ENCODE measurements at regions not wholly inside any gene's neighbourhood (a gene's known extent, or its start where the extent isn't known, plus 50 kb on each side); places are given as distances from the start of the nearest gene placed in this dataset.

DNA sequence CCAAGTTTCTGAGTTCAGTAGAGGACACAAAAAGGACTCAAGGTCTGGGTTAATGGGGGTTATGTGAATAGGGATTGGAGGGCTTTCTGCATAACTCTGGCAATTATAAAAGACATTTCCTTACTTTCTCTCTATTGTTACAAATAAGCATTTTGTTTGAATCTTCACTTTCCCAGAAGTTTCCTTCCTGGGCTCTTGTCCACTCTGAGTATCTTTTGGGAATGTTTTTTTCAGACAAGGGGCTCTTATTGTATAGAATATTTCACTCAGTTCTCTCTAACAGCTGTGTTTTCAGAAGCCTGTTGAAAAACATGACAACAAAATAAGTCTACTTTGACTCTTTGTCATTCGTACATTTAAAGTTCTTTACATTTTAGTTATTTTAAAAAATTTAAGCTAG is 57.6 kb upstream of the MAP9 start:
- H3K27ac ChIP-seq (replicated peaks), result no peak overlapping the region
- TF ChIP-seq SPI1 (IDR thresholded peaks at IDR 0.05; ENCODE audit: borderline replicate concordance, low read depth) (no peak), POLR2AphosphoS5 (IDR thresholded peaks at IDR 0.05; ENCODE audit: low read depth) (no peak), GABPA (IDR thresholded peaks at IDR 0.05; ENCODE audit: low read depth) (no peak)
- TF ChIP-seq, protein P1, sequence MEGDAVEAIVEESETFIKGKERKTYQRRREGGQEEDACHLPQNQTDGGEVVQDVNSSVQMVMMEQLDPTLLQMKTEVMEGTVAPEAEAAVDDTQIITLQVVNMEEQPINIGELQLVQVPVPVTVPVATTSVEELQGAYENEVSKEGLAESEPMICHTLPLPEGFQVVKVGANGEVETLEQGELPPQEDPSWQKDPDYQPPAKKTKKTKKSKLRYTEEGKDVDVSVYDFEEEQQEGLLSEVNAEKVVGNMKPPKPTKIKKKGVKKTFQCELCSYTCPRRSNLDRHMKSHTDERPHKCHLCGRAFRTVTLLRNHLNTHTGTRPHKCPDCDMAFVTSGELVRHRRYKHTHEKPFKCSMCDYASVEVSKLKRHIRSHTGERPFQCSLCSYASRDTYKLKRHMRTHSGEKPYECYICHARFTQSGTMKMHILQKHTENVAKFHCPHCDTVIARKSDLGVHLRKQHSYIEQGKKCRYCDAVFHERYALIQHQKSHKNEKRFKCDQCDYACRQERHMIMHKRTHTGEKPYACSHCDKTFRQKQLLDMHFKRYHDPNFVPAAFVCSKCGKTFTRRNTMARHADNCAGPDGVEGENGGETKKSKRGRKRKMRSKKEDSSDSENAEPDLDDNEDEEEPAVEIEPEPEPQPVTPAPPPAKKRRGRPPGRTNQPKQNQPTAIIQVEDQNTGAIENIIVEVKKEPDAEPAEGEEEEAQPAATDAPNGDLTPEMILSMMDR (IDR thresholded peaks at IDR 0.05; ENCODE audit: insufficient read depth, low read length), result no peak
- TF ChIP-seq, protein P2, sequence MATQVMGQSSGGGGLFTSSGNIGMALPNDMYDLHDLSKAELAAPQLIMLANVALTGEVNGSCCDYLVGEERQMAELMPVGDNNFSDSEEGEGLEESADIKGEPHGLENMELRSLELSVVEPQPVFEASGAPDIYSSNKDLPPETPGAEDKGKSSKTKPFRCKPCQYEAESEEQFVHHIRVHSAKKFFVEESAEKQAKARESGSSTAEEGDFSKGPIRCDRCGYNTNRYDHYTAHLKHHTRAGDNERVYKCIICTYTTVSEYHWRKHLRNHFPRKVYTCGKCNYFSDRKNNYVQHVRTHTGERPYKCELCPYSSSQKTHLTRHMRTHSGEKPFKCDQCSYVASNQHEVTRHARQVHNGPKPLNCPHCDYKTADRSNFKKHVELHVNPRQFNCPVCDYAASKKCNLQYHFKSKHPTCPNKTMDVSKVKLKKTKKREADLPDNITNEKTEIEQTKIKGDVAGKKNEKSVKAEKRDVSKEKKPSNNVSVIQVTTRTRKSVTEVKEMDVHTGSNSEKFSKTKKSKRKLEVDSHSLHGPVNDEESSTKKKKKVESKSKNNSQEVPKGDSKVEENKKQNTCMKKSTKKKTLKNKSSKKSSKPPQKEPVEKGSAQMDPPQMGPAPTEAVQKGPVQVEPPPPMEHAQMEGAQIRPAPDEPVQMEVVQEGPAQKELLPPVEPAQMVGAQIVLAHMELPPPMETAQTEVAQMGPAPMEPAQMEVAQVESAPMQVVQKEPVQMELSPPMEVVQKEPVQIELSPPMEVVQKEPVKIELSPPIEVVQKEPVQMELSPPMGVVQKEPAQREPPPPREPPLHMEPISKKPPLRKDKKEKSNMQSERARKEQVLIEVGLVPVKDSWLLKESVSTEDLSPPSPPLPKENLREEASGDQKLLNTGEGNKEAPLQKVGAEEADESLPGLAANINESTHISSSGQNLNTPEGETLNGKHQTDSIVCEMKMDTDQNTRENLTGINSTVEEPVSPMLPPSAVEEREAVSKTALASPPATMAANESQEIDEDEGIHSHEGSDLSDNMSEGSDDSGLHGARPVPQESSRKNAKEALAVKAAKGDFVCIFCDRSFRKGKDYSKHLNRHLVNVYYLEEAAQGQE (IDR thresholded peaks at IDR 0.05; ENCODE audit: insufficient replicate concordance, low read depth), result no peak
- H3K4me3 ChIP-seq (replicated peaks; ENCODE audit: insufficient read depth, low read length), result no peak overlapping the region
- DNase-seq (ENCODE audit: low read depth in 1 of 2, low spot score in 1 of 2), result no peak
- no peaks in the 10 kb centered on the region for H3K27me3 ChIP-seq (ENCODE audit: insufficient read depth, poor library complexity, severe bottlenecking)

DNA sequence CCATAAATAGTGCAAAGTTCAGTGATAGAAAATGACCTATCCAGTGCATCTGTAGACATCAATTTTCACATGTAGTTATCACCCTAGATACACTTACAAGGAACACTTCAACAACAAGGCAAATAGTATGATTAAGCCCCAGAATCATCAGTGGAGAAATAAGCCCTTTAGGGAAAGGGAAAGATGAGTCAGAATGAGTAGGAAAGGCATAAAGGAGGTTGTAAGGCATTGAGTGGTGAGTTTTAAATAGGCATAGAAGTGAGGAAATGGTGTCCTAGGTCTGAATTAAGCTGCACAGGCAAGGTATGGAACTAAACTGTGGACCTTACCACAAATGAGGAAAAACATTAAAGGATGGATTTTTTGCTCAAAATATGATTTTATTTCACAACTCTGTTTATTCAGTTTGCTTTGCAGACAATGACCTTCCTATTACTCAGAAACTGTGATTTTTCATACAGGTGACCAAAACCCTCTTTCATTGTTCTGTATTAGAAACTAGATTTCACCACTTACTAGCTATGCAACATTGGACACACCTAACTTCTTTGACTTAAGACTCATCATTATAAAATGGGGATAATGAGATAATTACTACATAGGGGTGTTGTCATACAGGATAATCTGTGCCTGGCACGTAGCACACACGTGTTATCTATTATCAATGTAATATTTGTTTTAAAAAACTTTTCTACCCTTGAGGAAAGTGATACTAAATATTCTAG is 57.0 kb upstream of the MAP9 start:
- TF ChIP-seq SPI1 (IDR thresholded peaks at IDR 0.05; ENCODE audit: borderline replicate concordance, low read depth), result no peak
- no peak for TF ChIP-seq GABPA (IDR thresholded peaks at IDR 0.05; ENCODE audit: low read depth)
- TF ChIP-seq, protein P2 (IDR thresholded peaks at IDR 0.05; ENCODE audit: insufficient replicate concordance, low read depth), result no peak
- no peak for TF ChIP-seq POLR2AphosphoS5 (IDR thresholded peaks at IDR 0.05; ENCODE audit: low read depth)
- TF ChIP-seq, protein P1 (IDR thresholded peaks at IDR 0.05; ENCODE audit: insufficient read depth, low read length), result no peak
- Histone ChIP-seq H3K27ac (replicated peaks) (no peak overlapping the region), H3K4me3 (replicated peaks; ENCODE audit: insufficient read depth, low read length) (no peak overlapping the region), H3K27me3 (ENCODE audit: insufficient read depth, poor library complexity, severe bottlenecking) (no peaks in the 10 kb centered on the region)
- no peak for DNase-seq (ENCODE audit: low read depth in 1 of 2, low spot score in 1 of 2)

DNA sequence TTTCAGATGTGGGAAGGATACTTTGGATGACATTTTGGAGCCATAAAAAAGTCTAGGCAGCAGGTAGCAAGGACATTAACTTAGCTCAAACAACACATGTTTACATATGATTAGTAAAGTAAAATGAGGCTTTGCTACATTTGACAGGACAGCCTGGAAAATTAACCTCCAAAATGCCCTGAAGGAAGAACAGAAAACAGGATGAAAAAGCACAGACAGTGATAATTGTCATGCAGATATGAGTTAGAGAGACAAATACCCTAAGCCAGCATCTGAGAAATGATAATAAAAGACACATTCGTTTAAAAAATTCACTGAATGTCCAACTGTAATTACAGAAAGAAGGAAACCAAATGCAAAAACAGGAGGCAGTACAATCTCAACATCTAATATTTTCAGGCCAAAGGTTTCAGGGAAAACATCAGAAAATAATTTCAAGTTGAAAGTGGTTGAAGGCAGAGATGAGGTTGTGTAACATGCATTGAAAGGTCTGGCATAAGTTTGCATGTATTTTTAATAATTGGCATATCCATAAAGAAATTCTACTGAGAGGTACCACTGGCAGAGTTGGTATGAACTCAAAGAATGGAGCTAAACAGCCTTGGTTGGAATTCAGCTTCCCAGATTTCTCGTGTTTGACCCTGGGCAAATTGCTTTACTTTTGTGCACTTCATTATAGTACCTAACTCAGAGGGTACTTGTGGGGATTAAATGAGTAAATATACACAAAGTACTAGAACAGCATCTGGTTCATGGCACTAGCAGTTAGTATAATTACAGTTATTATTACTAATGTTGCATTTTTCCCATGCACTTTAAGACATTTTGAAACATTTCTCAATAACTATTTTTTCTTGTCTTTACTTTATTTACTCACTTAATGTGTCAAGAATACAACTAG is 54.4 kb upstream of the MAP9 start:
- TF ChIP-seq GABPA (IDR thresholded peaks at IDR 0.05; ENCODE audit: low read depth) (no peak), SPI1 (IDR thresholded peaks at IDR 0.05; ENCODE audit: borderline replicate concordance, low read depth) (no peak)
- TF ChIP-seq, protein P1 (IDR thresholded peaks at IDR 0.05; ENCODE audit: insufficient read depth, low read length), result no peak
- TF ChIP-seq, protein P2 (IDR thresholded peaks at IDR 0.05; ENCODE audit: insufficient replicate concordance, low read depth), result no peak
- Histone ChIP-seq H3K4me3 (replicated peaks; ENCODE audit: insufficient read depth, low read length) (no peak overlapping the region), H3K27me3 (ENCODE audit: insufficient read depth, poor library complexity, severe bottlenecking) (no peaks in the 10 kb centered on the region), H3K27ac (replicated peaks) (no peak overlapping the region)
- DNase-seq (ENCODE audit: low read depth in 1 of 2, low spot score in 1 of 2), result no peak
